ENCODE measurements at regions not wholly inside any gene's neighbourhood (a gene's known extent, or its start where the extent isn't known, plus 50 kb on each side); places are given as distances from the start of the nearest gene placed in this dataset.

- no peak for DNase-seq
Observed at GRCh38 chr4:74653331-74654229, 140.7 kb downstream of the BTC start.

- DNase-seq: no peak
Observed at GRCh38 chr4:74654230-74654681, 140.1 kb downstream of the BTC start.

GRCh38 chr4:74656596-74656995, 137.7 kb downstream of the BTC start:
- no peak for DNase-seq

DNA sequence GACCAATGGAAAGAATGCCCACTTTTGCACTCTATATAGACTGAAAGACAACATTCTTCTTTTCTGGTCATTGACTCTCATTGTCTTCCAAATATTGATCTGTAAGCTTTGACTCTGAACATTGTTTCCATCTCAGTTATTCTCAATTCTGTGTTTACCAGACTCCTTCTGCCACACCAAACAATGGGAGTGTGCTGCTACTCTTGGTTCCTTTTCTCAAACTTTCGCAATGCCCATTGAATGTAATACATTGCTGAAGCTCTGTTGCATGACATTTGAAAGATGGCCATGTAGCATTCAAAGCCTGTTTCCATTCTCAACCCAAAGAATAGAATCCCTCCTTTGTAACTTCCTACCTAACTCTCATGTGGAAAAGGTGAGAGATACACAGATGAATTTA, 136.2 kb downstream of the BTC start:
- DNase-seq: peak; percentile 22

- peak; percentile 43 for DNase-seq
Observed at GRCh38 chr4:74659576-74660411, 134.5 kb downstream of the BTC start.

DNA sequence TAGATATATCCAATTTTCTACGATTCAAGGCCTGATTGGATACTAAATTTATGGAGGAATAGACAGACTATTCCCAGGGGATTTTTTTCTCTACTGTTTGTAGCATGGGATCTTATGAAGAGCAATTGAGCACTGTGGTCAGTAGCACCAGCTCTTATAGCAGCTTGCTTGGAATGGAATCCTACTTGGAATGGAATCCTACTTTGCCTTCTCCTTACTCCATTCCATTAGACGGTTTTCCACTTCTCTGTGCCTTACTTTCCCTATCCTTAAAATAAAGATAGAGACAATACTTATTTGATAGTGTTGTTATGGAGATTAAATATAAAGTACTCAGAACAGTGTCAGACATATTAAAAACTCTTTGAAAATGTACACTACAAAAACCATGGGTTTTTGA, 133.5 kb downstream of the BTC start:
- no peak for DNase-seq

DNA sequence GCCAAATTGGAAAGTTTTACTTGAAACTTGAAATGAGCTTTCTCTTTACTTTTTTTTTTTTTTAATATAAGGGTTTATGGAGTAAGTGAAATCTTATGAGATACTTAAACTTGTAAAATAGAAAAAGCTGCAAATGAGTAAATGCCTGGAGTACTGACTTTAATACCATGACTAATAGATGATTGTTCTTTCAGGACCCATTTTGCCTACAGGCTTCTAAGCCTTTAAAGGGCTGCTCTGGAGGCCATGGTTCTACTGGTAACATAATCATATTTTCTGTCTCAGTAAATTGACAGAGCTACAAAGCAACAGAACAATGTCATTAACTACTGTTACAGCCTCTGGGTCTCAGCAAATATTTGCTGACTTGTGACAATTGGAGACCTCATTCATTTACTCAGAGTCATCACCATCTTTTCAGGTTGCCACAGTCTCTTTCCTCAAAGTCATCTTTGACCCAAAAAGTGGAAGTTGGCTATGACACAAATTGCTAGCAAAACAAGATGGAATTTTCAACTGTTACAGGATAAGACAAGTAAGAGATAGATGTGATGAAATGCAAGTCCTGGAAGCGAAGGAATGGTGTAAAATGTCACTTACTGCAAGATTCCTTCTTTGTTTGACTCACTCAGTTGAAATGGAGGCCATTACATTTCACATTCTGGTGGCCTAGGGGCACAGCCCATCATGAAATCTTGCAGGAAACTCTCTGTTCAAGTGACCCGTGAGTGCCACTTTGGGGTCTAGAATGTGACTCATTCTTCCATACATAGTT, 132.7 kb downstream of the BTC start:
- no peak for DNase-seq

- no peak for DNase-seq
Observed at GRCh38 chr4:74663631-74664030, 130.7 kb downstream of the BTC start.

- no peak for DNase-seq
Observed at GRCh38 chr4:74665346-74665745, 129.0 kb downstream of the BTC start.

GRCh38 chr4:74665876-74666275, 128.4 kb downstream of the BTC start:
- DNase-seq: no peak

- DNase-seq: no peak
Observed at GRCh38 chr4:74667438-74667837, 126.9 kb downstream of the BTC start.

DNA sequence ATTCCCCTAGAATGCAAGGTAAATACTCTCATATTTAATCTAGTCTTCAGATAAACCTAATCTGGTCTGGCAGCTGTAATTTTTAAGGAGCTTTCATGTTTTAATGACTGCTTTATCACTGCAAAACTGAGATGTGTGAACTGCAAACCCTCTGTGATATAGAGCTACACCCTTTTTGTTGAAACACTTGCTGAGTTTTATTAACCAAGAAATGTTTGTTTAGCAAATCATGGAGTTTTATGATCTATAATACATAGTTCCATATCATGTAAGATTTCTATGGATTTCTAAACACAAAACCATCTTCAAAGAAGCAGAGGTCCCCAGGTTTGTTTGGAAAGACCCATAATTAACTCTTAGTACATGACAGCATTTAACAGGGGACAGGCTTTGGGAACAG, 126.4 kb downstream of the BTC start:
- no peak for DNase-seq

GRCh38 chr4:74669702-74670101, 124.6 kb downstream of the BTC start:
- no peak for DNase-seq

GRCh38 chr4:74670583-74670982, 123.7 kb downstream of the BTC start:
- peak; percentile 6 for DNase-seq

GRCh38 chr4:74671080-74671698, 123.1 kb downstream of the BTC start:
- DNase-seq: peak; percentile 93

- peak; percentile 12 for DNase-seq
Observed at GRCh38 chr4:74674750-74675149, 119.6 kb downstream of the BTC start.

DNA sequence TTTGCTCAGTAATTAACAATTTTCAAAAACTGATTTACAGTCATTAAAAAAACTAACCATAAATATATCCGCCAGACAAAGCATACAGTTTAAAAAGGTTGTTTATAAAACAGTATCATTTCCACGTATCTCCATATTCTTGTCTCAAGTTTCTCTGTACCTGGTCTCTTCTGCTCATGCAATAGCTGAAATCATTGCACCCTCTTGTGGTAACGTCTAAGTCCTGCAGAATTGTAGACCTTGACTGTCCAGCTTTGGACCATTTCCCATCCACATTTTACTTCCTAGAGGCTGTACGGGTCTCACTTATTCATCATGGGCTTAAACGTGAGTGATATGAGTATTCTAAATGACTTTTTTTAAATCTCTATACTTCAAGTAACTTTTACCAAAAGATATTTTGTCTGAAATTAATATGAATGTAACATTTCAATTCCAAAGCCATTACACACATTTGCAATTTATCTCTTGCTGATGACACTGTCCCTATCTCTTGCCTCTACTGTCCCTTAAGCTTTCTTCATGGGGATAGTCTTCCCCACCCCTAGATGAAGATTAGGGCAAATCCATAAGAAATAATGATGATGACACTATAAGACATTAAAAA, 118.5 kb downstream of the BTC start:
- peak; percentile 85 for DNase-seq

- peak; percentile 91 for DNase-seq
Observed at GRCh38 chr4:74682567-74683359, 111.6 kb downstream of the BTC start.

- DNase-seq: no peak
Observed at GRCh38 chr4:74692972-74693371, 101.4 kb downstream of the BTC start.

Data from hematopoietic multipotent progenitor cell treated with erythropoietin and hydrocortisone succinate and interleukin-3 and kit ligand, for 6 days (in vitro differentiated cells).